Fibroblast of peridontal ligament (primary cell): ENCODE measurements at regions not wholly inside any gene's neighbourhood (a gene's known extent, or its start where the extent isn't known, plus 50 kb on each side); places are given as distances from the start of the nearest gene placed in this dataset.
A peak's percentile ranks its signal among the peaks of the same experiment; 100 is the strongest.

Experiments
- DNase-seq: peaks from one replicate; pipeline ENCODE4 v3.0.0-alpha.2; 2010; ENCODE audit errors: extremely low read depth

- DNase-seq = no peak
Measured at GRCh38 chr15:91555312-91555711, 298.2 kb upstream of the SLCO3A1 start.

DNA sequence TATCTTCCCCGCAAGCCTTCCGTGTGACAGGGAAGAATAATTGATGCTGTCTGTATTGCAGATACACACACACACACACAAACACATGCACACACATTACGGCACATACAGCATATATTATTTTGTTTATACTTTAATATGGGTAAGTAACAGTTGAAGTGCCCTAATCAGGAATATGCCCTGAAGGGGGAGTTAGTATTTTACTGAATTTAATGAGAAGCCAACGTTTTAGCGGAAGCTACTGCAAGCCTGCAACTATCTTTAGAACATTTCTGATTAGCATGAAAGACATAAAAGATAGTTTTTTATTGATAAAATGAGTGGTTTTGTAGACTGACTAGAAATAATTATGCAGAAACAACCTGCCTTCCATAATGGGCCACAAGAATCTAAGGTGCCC is 296.6 kb upstream of the SLCO3A1 start:
- DNase-seq = no peak

- no peak for DNase-seq
Measured at GRCh38 chr15:91559066-91559465, 294.4 kb upstream of the SLCO3A1 start.

DNA sequence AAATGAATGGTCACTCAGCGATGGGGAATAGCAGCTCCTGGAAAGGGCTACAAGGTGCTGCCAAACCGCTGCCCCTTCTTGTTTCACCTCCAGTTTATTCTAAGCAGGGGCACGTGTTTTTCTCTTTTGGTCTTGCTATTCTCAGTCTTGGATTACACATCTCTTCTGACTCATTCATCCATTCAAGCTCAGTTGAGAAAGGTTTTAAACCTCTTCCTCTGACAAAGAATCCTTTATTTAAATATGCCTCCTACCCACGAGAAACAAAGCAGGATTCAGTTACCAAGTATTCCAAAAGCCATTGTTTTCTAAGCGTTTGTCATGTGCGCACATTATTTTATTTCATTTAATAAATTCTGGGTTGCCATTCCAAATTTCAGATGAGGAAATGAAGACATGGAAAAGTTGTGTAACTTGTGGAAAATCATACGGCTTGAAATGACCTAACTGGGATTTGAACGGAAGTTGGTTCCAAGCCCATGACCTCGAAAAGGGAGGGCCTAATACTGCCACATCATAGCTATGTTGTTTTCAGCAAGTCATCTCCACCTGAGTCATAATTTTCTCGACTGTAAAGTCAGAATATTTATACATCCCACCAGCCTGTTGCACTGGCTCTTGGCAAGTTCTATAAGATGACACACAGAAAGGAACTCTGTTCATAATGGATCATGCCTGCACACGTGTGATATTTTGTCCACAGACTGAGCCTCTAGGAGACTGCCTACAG is 292.0 kb upstream of the SLCO3A1 start:
- DNase-seq = peak; percentile 91

DNA sequence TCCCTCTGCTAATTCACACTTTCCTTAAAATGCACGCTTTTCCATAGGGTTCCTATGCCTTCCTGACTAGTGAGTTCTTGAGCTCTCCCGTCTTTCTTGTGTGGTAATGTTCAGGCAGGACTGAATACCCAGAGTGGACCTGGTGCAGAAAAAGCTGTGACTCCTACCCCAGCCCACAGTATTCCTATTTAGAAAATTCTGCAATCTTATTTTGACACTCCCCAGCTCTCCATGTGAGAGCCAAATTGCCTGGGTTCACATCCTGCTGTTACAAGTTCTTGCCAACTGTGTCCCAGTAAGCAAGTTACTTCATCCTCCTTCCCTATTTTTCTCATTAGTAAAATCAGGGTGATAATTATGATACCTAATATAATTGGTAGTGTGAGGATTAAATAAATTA is 290.8 kb upstream of the SLCO3A1 start:
- DNase-seq = no peak

- DNase-seq = no peak
Measured at GRCh38 chr15:91564631-91565030, 288.9 kb upstream of the SLCO3A1 start.

- no peak for DNase-seq
Measured at GRCh38 chr15:91566141-91566540, 287.4 kb upstream of the SLCO3A1 start.

GRCh38 chr15:91568036-91568435 is 285.5 kb upstream of the SLCO3A1 start:
- DNase-seq = no peak

- peak; percentile 24 for DNase-seq
Measured at GRCh38 chr15:91572110-91572509, 281.4 kb upstream of the SLCO3A1 start.

- no peak for DNase-seq
Measured at GRCh38 chr15:91576096-91576495, 277.4 kb upstream of the SLCO3A1 start.

GRCh38 chr15:91578511-91578910 is 275.0 kb upstream of the SLCO3A1 start:
- DNase-seq = no peak

GRCh38 chr15:91584895-91585294 is 268.6 kb upstream of the SLCO3A1 start:
- DNase-seq = no peak

GRCh38 chr15:91586560-91586959 is 266.9 kb upstream of the SLCO3A1 start:
- DNase-seq = no peak

DNA sequence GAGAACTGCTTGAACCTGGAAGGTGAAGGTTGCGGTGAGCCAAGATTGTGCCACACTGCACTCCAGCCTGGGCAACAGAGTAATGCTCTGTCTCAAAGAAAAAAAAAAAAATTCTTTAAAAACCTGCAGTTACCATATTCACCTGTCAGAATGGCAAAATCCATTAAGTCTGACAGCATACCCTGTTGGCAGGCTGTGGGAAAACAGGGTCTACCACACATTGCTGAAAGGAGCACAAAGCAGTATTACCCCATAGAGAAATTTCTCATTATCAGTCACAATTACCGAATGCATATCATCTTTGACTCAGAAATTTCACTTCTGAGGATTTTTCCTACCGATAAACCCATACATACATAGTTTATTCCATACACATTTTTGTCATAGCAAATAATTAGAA is 264.1 kb upstream of the SLCO3A1 start:
- no peak for DNase-seq

DNA sequence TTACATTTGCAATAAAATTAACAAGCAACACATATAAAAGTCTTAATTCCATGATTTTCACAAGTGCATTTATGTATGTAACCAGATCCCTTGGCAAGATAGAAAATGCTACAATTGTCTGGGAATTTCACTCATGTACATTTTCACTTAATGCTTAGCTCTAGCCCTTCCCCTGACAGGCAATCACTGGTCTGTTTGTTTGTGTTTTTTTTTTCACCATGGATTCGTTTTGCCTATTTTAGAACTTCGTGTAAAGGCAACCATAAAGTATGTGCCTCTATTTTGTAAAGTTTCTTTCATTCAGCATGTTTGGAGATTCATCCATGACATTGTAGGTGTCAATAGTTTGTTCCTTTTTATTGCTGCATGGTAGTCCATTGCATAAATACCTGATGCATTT is 260.9 kb upstream of the SLCO3A1 start:
- DNase-seq = no peak

GRCh38 chr15:91593067-91593466 is 260.4 kb upstream of the SLCO3A1 start:
- DNase-seq = peak; percentile 8

DNA sequence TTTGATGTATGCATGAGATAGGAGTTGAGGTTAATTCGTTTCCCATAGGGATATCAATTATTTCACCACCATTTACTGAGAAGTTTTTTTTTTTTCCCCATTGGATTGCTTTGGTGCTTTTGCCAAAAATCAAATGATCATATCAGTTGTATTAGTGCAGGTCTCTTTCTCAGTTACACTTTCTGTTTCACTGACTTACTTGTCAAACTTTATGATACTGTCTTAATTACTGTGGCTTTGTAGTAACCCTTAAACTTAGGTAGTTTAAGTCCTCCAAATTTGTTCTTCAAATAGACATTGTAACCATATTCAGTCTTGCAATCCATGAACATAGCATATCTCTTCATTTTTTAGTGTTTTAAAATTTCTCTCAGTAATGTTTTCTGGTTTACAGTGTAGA is 259.9 kb upstream of the SLCO3A1 start:
- DNase-seq = no peak

DNA sequence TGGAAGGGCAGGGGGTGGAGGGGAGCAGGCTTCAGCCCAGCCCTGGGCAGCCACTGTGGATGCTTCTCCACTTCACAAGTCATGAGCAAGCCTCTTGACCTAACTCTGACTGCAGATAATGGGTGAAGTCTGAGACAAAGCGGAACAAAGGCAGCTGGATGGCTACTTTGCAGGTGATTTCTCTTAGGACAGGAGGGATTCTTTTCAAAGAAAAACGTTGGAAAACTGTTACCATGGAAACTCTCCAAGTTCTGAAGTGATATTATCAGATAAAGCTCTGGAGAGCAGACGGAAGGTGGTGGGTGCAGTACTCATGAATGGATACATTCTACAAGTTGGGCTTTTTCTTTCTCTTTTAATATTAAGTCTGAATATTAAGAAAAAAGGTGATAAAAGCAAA is 254.2 kb upstream of the SLCO3A1 start:
- no peak for DNase-seq

- no peak for DNase-seq
Measured at GRCh38 chr15:91603384-91604080, 250.0 kb upstream of the SLCO3A1 start.

DNA sequence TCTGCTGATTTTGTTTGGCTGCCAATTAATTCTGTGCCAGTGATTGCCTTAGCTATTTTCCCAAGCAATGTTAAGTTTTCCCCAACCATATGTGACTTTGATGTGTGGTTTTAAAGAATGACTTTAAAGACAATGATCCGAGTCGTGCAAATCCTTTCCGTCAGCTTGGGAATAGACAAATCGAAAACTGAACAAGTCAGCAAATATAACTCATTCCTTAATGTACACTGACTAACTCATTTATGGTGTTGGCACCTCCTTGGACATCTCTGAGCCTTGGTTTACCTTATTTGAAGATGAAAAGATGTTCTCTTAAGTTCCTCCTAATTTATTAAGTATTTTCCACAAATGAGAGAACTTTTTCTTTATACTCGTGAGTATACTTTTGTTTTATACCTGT is 249.4 kb upstream of the SLCO3A1 start:
- no peak for DNase-seq

- DNase-seq = no peak
Measured at GRCh38 chr15:91605576-91605975, 247.9 kb upstream of the SLCO3A1 start.

- no peak for DNase-seq
Measured at GRCh38 chr15:91609231-91609630, 244.3 kb upstream of the SLCO3A1 start.

DNA sequence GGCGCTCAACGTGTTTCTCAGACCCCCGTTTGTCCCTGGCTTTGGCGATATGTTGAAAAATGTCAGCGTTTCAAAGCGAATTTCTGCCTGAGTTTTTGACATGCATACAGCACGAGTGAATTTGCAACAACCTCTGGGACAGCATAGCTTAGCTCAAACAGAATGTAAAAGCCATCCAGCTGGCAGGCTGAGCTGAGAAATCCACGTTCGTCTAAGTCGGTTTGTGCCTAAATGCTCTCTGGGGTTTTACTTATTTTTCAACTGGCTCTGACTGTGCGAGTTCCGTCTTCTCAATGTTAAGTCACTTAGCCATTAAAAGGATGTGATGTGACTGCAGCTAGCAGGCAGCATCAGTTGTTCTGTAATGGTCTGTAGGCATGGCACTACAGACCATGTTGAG is 243.5 kb upstream of the SLCO3A1 start:
- no peak for DNase-seq
